ENCODE measurements at regions not wholly inside any gene's neighbourhood (a gene's known extent, or its start where the extent isn't known, plus 50 kb on each side); places are given as distances from the start of the nearest gene placed in this dataset.

- TF ChIP-seq ZNF230 (CRISPR knock-in tag; IDR thresholded peaks at IDR 0.05) (no peak), ZNF737 (CRISPR knock-in tag; IDR thresholded peaks at IDR 0.05; ENCODE audit: borderline replicate concordance) (no peak), NR2F6 (IDR thresholded peaks at IDR 0.05) (no peak), NR2F6 (CRISPR knock-in tag; IDR thresholded peaks at IDR 0.05) (no peak), ZFP82 (CRISPR knock-in tag; IDR thresholded peaks at IDR 0.05; ENCODE audit: borderline replicate concordance) (no peak), SIX1 (CRISPR knock-in tag; IDR thresholded peaks at IDR 0.05; ENCODE audit: borderline replicate concordance) (no peak), ATF1 (CRISPR knock-in tag; IDR thresholded peaks at IDR 0.05) (no peak)
Measured at GRCh38 chr10:37643187-37643586, 214.2 kb downstream of the ZNF248 start (continued).

GRCh38 chr10:37640301-37640700 lies 217.1 kb downstream of the ZNF248 start:
- Histone ChIP-seq H3K36me3 (replicated peaks in 1 of 2; ENCODE audit: control insufficient read depth in 1 of 2, insufficient read depth in 2 of 2, low read length in 2 of 2) (no peaks in the 10 kb centered on the region), H3K27ac (ENCODE audit: extremely low read length, insufficient read depth, low read length) (no peak overlapping the region), H3K27me3 (ENCODE audit: control insufficient read depth in 1 of 2, insufficient read depth in 2 of 2, low read length in 2 of 2) (no peaks in the 10 kb centered on the region), H3K4me3 (replicated peaks in 1 of 3; ENCODE audit: insufficient read depth in 1 of 3, low read depth in 2 of 3, low read length in 3 of 3) (no peak overlapping the region), H2AFZ (ENCODE audit: low read length) (no peak overlapping the region), H3K4me1 (ENCODE audit: insufficient read depth, low read length) (no peaks in the 10 kb centered on the region), H3K9me3 (ENCODE audit: low read length) (peaks cover 10% of the 10 kb centered on the region), H3K79me2 (ENCODE audit: insufficient read depth, low read length) (no peaks in the 10 kb centered on the region), H3K9ac (ENCODE audit: insufficient read depth, low read depth, low read length) (no peak overlapping the region), H4K20me1 (ENCODE audit: insufficient read depth, low read length) (no peaks in the 10 kb centered on the region), H3K4me2 (ENCODE audit: low read depth, low read length) (no peak overlapping the region)
- FAIRE-seq (no peak), DNase-seq (ENCODE audit: low spot score) (no peak), ATAC-seq (no peak)
- 0% methylated on average over 2 of the region's 8 CpGs for WGBS (ENCODE audit: low lambda C conversion rate)
- BruUV-seq (replicated peaks), result no TSS peak
- TF ChIP-seq ZNF3 (CRISPR knock-in tag; IDR thresholded peaks at IDR 0.05), result no peak
- no peak for TF ChIP-seq TERF1 (CRISPR knock-in tag; IDR thresholded peaks at IDR 0.05)
- TF ChIP-seq ZNF382 (CRISPR knock-in tag; IDR thresholded peaks at IDR 0.05; ENCODE audit: borderline replicate concordance), result no peak
- no peak for TF ChIP-seq ZNF724P (CRISPR knock-in tag; IDR thresholded peaks at IDR 0.05; ENCODE audit: borderline replicate concordance)
- TF ChIP-seq MNT (IDR thresholded peaks at IDR 0.05), result no peak
- no peak for TF ChIP-seq TEF (CRISPR knock-in tag; IDR thresholded peaks at IDR 0.05)
- no peak for TF ChIP-seq ZNF737 (CRISPR knock-in tag; IDR thresholded peaks at IDR 0.05; ENCODE audit: borderline replicate concordance)
- no peak for TF ChIP-seq ZNF607 (CRISPR knock-in tag; IDR thresholded peaks at IDR 0.05; ENCODE audit: borderline replicate concordance)
- no peak for TF ChIP-seq THAP9 (CRISPR knock-in tag; IDR thresholded peaks at IDR 0.05; ENCODE audit: borderline replicate concordance)
- ChIA-PET POLR2A (no interaction called here), CTCF (ENCODE audit: low intra/inter-chr PET ratio, low total read pairs) (no interaction called here)
- in situ Hi-C loops (cut with HindIII; ENCODE audit: extremely low pct_ligation_motif_present, low pct_unique_long_range_greater_than_20kb), result no loop called here
- intact Hi-C loops (cut with micrococcal nuclease; ENCODE audit: unreplicated experiment), result no loop called here

Data from HepG2 (cell line).